ENCODE measurements at regions not wholly inside any gene's neighbourhood (a gene's known extent, or its start where the extent isn't known, plus 50 kb on each side); places are given as distances from the start of the nearest gene placed in this dataset.

GRCh38 chr12:89208661-89209096 lies 143.6 kb downstream of the DUSP6 start:
- Histone ChIP-seq H3K27ac (no peak overlapping the region), H3K9ac (no peak overlapping the region), H3K4me3 (IDR thresholded peaks at IDR 0.05; ENCODE audit: insufficient read depth, low read depth, low read length) (no peak overlapping the region), H4K20me1 (ENCODE audit: insufficient read depth) (no peaks in the 10 kb centered on the region), H2AFZ (ENCODE audit: low read depth) (peak overlapping the region; percentile 22; the same call in 1 of the 2 replicates), H3K79me2 (ENCODE audit: insufficient read depth, low read depth) (no peaks in the 10 kb centered on the region), H3K36me3 (ENCODE audit: insufficient read depth) (no peaks in the 10 kb centered on the region), H3K27me3 (ENCODE audit: insufficient read depth, low read depth) (no peaks in the 10 kb centered on the region), H3K4me1 (ENCODE audit: low read depth, poor library complexity, severe bottlenecking) (peaks cover 12% of the 10 kb centered on the region), H3K4me2 (peak overlapping the region; percentile 16; the same call in 1 of the 2 replicates)
- TF ChIP-seq CTCF (conservative IDR thresholded peaks at IDR 0.05; ENCODE audit: low read depth, low read length): no peak

GRCh38 chr12:89206390-89206789 lies 145.9 kb downstream of the DUSP6 start:
- Histone ChIP-seq H3K36me3 (ENCODE audit: insufficient read depth) (no peaks in the 10 kb centered on the region), H3K27me3 (ENCODE audit: insufficient read depth, low read depth) (no peaks in the 10 kb centered on the region), H3K27ac (no peak overlapping the region), H3K9ac (no peak overlapping the region), H3K4me2 (no peak overlapping the region), H3K79me2 (ENCODE audit: insufficient read depth, low read depth) (no peaks in the 10 kb centered on the region), H3K4me3 (IDR thresholded peaks at IDR 0.05; ENCODE audit: insufficient read depth, low read depth, low read length) (no peak overlapping the region), H4K20me1 (ENCODE audit: insufficient read depth) (no peaks in the 10 kb centered on the region), H3K4me1 (ENCODE audit: low read depth, poor library complexity, severe bottlenecking) (peaks cover 12% of the 10 kb centered on the region), H2AFZ (ENCODE audit: low read depth) (no peak overlapping the region)
- TF ChIP-seq CTCF (conservative IDR thresholded peaks at IDR 0.05; ENCODE audit: low read depth, low read length): no peak

DNA sequence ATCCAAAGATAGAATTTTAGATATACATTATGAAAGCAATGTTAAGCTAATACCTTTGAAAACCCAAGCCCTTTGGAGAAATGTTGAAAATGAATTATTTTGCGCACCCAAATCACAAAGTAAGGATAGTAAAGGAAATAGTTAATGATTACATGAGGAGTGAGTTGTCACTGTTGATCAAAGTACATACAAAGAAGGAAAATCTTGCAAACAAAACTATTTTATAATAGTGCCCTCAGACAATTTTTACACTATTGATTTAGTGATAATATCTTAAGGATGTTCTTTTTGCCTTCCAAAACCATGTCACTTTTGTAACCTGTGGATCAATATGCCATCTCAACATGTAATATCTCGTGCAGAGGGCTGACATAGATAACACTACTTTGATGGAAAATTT lies 146.8 kb downstream of the DUSP6 start:
- peaks cover 12% of the 10 kb centered on the region for H3K4me1 ChIP-seq (ENCODE audit: low read depth, poor library complexity, severe bottlenecking)
- H3K79me2 ChIP-seq (ENCODE audit: insufficient read depth, low read depth): no peaks in the 10 kb centered on the region
- H3K4me2 ChIP-seq: no peak overlapping the region
- H3K27me3 ChIP-seq (ENCODE audit: insufficient read depth, low read depth): no peaks in the 10 kb centered on the region
- H3K27ac ChIP-seq: no peak overlapping the region
- TF ChIP-seq CTCF (conservative IDR thresholded peaks at IDR 0.05; ENCODE audit: low read depth, low read length): no peak
- H4K20me1 ChIP-seq (ENCODE audit: insufficient read depth): no peaks in the 10 kb centered on the region
- no peaks in the 10 kb centered on the region for H3K36me3 ChIP-seq (ENCODE audit: insufficient read depth)
- H3K4me3 ChIP-seq (IDR thresholded peaks at IDR 0.05; ENCODE audit: insufficient read depth, low read depth, low read length): no peak overlapping the region
- no peak overlapping the region for H2AFZ ChIP-seq (ENCODE audit: low read depth)
- no peak overlapping the region for H3K9ac ChIP-seq

GRCh38 chr12:89203144-89203543 lies 149.2 kb downstream of the DUSP6 start:
- TF ChIP-seq CTCF (conservative IDR thresholded peaks at IDR 0.05; ENCODE audit: low read depth, low read length): no peak
- Histone ChIP-seq H3K79me2 (ENCODE audit: insufficient read depth, low read depth) (no peaks in the 10 kb centered on the region), H3K9ac (no peak overlapping the region), H3K4me2 (no peak overlapping the region), H3K27me3 (ENCODE audit: insufficient read depth, low read depth) (no peaks in the 10 kb centered on the region), H3K36me3 (ENCODE audit: insufficient read depth) (no peaks in the 10 kb centered on the region), H4K20me1 (ENCODE audit: insufficient read depth) (no peaks in the 10 kb centered on the region), H3K4me1 (ENCODE audit: low read depth, poor library complexity, severe bottlenecking) (no peaks in the 10 kb centered on the region), H3K4me3 (IDR thresholded peaks at IDR 0.05; ENCODE audit: insufficient read depth, low read depth, low read length) (no peak overlapping the region), H2AFZ (ENCODE audit: low read depth) (no peak overlapping the region), H3K27ac (no peak overlapping the region)
